HG02943 (cell line): ENCODE measurements at regions not wholly inside any gene's neighbourhood (a gene's known extent, or its start where the extent isn't known, plus 50 kb on each side); places are given as distances from the start of the nearest gene placed in this dataset.

ENCODE experiments used
- ATAC-seq: cut with Tn5 transposase; IDR thresholded peaks from one replicate; pipeline ENCODE4 v1.9.1; 2021; ENCODE audit warnings: mild to moderate bottlenecking, low read depth, moderate library complexity; ENCODE audit not compliant: unreplicated experiment

GRCh38 chr9:124206391-124206790 is 51.4 kb upstream of the NEK6 start:
- no peak for ATAC-seq
